Hematopoietic multipotent progenitor cell treated with erythropoietin and hydrocortisone succinate and interleukin-3 and kit ligand, for 4 days (in vitro differentiated cells): ENCODE measurements at regions not wholly inside any gene's neighbourhood (a gene's known extent, or its start where the extent isn't known, plus 50 kb on each side); places are given as distances from the start of the nearest gene placed in this dataset.

Experiments used
- DNase-seq: peaks from one replicate; pipeline ENCODE4 v3.0.0-alpha.2; 2015

- no peak for DNase-seq
Measured at GRCh38 chr2:226272435-226272834, 527.2 kb downstream of the IRS1 start.

GRCh38 chr2:226270285-226271058, 529.1 kb downstream of the IRS1 start:
- no peak for DNase-seq

DNA sequence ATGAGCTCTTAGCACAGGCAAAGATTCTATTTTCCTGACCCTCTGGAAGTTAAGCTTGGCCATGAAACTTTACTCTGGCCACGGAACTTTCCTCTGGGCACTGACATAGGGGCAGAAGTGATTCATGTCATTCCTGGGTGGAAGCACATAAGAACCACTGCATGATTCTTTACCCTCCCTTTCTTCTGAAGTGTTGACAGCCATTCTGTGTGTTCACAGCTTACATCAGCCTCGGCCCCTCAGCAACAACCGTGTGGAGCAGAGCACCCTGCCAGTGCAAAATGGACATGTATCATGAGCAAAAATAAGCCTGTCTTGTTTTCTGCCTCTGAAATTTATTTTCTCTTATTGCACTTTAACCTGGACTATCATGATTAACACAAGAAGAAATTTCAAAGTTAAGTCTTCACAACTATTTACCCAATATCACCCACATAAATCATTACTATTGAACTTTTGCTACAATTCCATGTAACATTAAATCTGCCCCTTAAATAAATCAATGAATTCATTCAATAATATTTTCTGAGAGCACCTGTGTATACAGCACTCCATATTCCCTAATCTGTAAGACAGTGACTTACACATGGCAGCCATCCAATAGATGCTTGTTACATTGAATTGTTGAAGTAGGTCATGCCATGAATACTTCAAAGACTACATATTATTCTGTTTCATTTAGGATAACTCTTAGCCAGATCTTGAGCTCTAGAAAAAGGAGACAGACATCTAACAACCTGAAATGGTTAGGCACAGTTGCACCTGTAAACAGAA, 531.9 kb downstream of the IRS1 start:
- DNase-seq: no peak

GRCh38 chr2:226256709-226257376, 542.8 kb downstream of the IRS1 start:
- DNase-seq: no peak

GRCh38 chr2:226256237-226256636, 543.4 kb downstream of the IRS1 start:
- no peak for DNase-seq

GRCh38 chr2:226251661-226252060, 548.0 kb downstream of the IRS1 start:
- no peak for DNase-seq

DNA sequence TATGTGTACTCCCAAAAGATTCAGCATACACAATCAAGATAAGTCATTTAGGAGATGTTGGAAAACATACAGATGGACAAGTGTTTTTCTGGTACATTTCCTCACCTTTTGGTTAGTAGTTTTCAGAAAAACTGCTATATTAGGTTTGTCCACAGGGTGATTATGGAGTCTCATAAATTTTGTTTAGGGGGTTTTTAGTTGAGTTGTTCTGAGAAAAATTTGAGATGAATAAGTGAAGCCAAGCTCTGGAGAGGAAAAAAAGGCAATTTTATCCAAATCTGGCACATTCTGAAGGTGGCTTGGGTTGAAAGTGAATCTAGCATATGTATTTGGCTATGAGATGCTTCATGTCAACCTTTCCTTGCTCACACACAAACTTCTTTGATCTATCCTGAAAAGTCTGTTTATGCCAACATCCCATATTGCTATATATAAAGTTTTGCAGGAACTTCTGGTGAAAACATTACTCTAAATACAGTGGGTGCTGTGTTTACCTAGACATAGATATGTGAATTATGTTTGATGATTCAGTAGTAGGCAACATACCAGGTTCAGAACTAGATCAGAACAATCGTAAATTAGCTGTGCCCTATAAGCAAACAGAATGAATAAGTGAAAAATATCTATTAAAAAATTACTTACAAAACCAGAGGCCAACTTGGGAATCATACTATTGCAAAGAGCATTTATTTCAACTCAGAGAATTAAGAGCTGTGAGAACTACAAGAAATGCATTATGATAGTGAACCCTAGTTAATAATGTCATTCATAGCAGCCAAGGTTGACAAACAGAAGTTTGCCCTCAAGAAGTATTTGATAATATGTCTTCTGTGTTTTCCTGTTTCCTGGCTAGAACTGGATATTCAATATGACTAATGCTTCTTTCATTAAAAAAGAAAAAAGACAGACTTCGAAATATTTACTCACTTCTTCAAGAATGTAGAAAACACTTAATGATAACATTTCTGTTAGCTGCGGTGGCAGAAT, 552.0 kb downstream of the IRS1 start:
- no peak for DNase-seq

GRCh38 chr2:226234187-226234586, 565.4 kb downstream of the IRS1 start:
- peak; percentile 19 for DNase-seq

DNA sequence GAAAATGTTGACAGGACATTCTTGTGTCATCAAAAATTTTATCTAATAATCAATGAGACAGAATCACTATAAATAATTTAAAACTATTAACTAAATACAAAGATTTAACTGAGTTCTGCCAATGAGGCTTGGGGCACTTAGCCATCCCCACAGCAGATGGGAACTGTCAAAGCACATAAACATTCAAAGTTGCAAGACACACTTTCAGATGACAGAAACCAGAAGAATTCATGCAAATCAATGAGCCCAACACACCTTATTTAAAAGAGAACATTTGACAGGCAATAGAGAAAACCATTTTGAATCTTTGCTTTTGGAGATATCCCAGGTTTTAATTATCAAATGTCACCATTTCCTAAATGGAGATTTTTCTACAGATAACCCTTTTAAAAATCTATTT, 566.2 kb downstream of the IRS1 start:
- DNase-seq: no peak

DNA sequence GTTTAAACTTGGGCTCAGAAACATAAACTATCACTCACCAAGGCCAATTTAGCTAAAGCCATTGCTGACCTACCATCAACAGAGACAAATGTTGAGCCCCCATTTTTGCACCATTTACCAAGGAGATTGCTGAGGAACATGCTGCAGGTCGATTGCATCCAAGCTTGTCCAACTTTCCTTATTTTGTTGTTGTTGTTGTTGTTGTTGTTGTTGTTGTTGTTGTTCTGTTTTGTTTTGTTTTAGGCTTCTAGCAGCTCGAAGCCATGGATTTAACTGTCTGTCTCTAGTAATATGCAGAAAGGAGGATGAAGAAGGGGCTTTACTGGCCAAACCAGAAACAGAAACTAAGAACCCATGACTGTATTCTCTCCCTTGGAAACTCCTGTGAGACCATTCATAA, 571.5 kb downstream of the IRS1 start:
- DNase-seq: no peak

DNA sequence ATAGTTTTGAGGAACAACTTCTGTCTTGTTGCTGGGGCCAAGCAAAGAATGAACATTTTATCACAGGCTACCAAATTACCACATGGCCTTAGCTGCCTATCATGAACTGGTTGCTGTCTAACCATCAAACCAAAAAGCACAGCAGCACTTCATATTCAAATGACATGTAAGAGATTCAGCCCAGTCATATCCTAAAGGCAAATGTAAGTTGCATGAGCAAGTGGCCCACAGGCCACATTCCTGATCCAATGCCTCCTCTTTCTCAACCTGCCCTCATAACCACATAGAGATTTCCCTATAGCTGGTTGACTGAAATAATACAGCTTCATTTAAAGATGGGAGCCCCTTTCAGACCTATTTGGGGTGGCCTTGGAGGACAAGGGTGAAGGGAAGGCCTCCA, 572.3 kb downstream of the IRS1 start:
- DNase-seq: no peak

- DNase-seq: no peak
Measured at GRCh38 chr2:226223704-226224103, 575.9 kb downstream of the IRS1 start.

DNA sequence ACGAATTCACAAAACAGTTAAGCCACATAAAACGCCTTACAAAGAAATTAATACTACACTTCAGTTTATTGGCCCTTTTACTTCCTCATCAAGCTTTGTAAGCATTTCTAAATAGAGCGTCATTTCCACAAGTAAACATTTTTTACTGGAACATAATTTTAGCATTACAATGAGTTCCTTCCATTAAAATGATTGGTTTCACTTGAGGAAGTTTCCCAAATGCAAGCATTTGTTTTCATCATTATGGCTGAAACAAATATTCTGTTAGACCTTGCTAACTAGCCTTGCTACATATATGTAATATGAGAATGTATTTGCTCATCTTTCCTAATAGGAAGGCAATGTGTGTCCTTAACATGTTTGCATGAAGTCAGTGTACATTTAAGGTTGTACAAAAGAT, 579.1 kb downstream of the IRS1 start:
- no peak for DNase-seq

DNA sequence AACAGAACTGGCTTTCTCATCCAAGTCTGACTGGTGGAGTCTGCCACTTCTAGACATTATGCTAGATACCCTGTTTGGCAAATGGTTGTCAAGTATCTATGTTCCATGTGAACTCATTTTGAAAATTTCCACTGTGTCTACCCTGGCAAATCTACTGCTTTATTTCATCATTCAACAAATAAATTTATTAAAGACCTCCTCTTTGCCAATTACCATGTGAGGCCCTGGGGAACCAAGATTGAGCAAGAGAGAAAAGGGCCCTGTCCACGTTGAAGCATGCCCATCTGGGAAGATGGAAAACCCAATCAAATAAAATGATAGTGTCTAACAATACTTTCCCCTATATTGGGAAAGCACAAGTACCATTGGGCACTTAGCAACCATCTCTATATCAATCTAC, 582.4 kb downstream of the IRS1 start:
- no peak for DNase-seq

- DNase-seq: no peak
Measured at GRCh38 chr2:226216575-226216974, 583.0 kb downstream of the IRS1 start.

GRCh38 chr2:226215902-226216503, 583.6 kb downstream of the IRS1 start:
- DNase-seq: peak; percentile 68

DNA sequence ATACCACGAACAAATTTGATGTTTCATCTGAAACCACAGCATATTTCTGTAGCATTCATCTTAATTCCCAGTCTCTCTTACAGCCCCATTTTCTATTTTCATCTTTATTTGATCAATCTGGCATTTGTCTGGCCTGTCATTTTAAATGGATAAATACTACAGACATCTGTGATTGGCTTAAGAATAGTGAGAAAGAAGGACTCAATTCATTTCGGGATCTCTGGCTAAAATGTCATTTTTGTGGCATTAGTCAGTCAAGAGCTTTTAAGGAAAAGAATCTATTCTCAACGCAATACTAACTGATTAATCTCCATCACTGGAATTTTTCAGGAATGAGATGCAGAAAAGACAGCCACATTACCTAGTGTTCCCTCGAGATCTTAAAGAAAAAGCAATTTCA, 585.9 kb downstream of the IRS1 start:
- no peak for DNase-seq

DNA sequence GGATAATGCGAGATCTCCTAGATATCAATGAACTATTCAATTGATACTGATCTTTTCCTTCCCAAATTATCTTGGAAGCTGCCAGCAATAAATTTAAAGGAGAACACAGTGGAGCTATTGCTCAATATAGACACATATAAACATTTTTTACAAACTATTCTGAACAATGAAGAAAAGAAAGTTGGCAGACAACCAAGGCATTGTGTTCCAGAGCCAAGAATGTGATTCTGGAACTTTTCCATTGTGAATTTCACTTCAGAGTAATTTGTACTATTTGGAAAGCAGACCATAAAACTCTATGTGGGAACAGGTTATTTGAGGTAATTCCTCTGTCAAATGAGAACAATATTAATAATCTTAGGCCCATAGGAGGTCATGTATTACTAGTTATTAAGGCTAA, 588.2 kb downstream of the IRS1 start:
- no peak for DNase-seq

GRCh38 chr2:226208726-226209125, 590.9 kb downstream of the IRS1 start:
- DNase-seq: no peak

- DNase-seq: no peak
Measured at GRCh38 chr2:226207671-226208070, 591.9 kb downstream of the IRS1 start.

- no peak for DNase-seq
Measured at GRCh38 chr2:226199555-226199954, 600.1 kb downstream of the IRS1 start.

GRCh38 chr2:226198956-226199355, 600.7 kb downstream of the IRS1 start:
- no peak for DNase-seq
